ENCODE measurements at regions not wholly inside any gene's neighbourhood (a gene's known extent, or its start where the extent isn't known, plus 50 kb on each side); places are given as distances from the start of the nearest gene placed in this dataset.

GRCh38 chr13:105497597-105497996, 1037.9 kb downstream of the EFNB2 start:
- TF ChIP-seq CTCF (IDR thresholded peaks at IDR 0.05) (no peak), EP300 (IDR thresholded peaks at IDR 0.05) (no peak)

All from gastroesophageal sphincter (tissue), 3 donors.